ENCODE measurements at regions not wholly inside any gene's neighbourhood (a gene's known extent, or its start where the extent isn't known, plus 50 kb on each side); places are given as distances from the start of the nearest gene placed in this dataset.

DNA sequence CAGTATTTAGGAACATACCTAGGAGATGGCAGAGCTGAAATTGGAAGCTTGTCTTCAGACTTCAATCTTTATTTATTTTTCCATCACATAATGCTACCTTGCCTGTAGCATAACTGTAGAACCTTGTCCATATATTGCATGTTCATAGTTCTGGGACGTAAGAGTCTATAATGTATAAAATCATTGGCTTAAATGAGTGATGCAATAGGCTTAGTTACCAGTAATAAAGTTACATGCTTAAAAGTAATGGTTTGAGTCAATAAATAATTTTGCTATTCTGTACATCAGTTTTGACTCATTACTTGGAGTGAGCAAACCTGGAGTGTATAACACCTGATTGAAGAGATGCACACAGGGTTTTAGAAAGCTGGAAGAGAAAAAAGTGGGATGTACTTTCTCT is 229.3 kb downstream of the CDCA7 start:
- no peak overlapping the region for H3K4me3 ChIP-seq (ENCODE audit: low read depth, low read length)
- DNase-seq (ENCODE audit: low read depth): no peak
- TF ChIP-seq, protein P1, sequence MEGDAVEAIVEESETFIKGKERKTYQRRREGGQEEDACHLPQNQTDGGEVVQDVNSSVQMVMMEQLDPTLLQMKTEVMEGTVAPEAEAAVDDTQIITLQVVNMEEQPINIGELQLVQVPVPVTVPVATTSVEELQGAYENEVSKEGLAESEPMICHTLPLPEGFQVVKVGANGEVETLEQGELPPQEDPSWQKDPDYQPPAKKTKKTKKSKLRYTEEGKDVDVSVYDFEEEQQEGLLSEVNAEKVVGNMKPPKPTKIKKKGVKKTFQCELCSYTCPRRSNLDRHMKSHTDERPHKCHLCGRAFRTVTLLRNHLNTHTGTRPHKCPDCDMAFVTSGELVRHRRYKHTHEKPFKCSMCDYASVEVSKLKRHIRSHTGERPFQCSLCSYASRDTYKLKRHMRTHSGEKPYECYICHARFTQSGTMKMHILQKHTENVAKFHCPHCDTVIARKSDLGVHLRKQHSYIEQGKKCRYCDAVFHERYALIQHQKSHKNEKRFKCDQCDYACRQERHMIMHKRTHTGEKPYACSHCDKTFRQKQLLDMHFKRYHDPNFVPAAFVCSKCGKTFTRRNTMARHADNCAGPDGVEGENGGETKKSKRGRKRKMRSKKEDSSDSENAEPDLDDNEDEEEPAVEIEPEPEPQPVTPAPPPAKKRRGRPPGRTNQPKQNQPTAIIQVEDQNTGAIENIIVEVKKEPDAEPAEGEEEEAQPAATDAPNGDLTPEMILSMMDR (IDR thresholded peaks at IDR 0.05; ENCODE audit: control insufficient read depth, extremely low read depth, insufficient read depth): no peak

DNA sequence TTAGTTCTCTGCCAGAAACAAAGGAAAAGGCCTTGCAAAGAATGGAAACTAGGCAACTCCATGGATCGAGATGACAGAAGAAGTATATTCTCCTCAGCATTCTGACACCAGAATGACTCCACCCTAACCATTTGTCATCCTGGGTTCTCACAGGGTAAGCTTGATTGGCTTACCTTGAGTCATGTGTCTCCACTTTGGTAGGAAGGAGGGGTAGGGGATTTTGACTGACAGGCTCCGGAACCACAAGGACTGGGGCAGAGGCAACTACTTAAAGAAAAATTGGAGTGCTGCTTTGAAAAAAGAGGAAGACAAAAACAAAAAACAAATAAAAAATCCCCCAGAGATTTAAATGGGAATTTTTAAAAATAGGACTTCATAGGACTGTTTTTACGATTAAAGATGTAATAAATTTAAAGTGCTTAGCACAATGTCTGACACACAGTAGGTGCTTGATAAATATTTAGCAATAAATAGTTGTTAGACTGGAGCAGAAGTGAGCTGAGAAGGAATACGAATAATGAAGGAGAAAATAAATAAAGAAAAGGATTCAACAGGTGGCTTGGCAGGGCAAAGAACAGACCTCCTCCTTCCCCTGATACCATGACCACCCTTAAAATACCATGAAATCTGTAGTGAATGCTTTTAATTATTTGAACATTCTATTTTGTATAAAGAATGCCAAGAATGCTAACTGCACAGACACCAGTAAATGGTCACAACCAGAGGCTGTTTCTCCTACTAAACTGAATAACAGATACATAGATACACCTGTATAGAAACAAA is 230.2 kb downstream of the CDCA7 start:
- TF ChIP-seq, protein P1 (IDR thresholded peaks at IDR 0.05; ENCODE audit: control insufficient read depth, extremely low read depth, insufficient read depth): no peak
- no peak overlapping the region for H3K4me3 ChIP-seq (ENCODE audit: low read depth, low read length)
- no peak for DNase-seq (ENCODE audit: low read depth)

DNA sequence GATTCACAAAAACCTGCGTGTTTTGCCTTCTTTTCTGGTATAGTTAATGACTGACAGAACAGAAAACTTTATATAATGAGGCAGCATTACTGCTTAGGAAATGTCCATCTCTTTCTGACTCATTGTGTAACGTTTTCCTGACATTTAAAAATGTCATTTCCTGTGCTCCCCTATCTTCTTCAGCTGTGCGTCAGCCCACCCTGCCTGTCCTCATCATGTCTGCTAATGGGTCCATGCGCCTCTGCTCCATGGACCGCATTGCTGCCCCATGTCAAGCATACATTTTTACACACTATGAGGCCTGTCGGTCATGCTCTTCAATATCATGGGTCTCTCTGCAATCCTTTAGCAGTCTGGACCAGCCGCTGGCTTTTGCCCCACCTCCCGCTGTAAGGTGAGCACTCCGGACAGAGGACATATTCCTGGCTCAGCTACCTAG is 234.3 kb downstream of the CDCA7 start:
- no peak overlapping the region for H3K4me3 ChIP-seq (ENCODE audit: low read depth, low read length)
- no peak for DNase-seq (ENCODE audit: low read depth)
- TF ChIP-seq, protein P1 (IDR thresholded peaks at IDR 0.05; ENCODE audit: control insufficient read depth, extremely low read depth, insufficient read depth): no peak

DNA sequence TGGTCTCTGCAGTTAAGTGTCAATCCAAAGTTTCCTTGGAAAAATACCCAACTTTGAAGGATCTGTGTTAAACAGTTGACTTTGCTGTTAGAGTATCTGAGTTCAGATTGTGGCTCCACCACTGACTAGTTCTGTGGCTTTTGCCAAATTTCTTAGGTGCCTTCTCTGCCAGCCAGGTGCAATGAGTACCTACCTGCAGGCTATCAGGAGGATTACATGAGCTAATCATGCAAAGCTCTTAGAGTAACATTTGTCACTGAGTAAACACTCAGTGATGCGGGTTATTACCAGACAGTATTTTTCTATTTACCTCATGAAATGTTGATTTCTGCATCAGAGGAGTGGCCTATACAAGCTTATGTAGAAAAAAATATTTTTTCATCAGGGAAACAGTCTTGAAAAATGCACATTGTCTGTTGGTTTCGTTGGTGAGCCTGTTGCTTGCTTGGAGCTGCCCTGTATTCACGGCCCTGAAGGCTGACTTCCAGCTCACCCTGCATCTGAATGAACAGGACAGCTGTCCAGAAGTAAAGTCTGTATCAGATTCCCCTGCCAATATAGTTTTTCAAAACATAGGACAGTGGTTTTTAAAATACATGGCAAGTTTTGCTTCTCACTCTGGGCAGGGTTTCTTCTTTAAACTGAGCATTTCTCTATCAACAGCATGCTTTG is 235.1 kb downstream of the CDCA7 start:
- DNase-seq (ENCODE audit: low read depth): peak; percentile 46
- TF ChIP-seq, protein P1 (IDR thresholded peaks at IDR 0.05; ENCODE audit: control insufficient read depth, extremely low read depth, insufficient read depth): no peak
- H3K4me3 ChIP-seq (ENCODE audit: low read depth, low read length): no peak overlapping the region

DNA sequence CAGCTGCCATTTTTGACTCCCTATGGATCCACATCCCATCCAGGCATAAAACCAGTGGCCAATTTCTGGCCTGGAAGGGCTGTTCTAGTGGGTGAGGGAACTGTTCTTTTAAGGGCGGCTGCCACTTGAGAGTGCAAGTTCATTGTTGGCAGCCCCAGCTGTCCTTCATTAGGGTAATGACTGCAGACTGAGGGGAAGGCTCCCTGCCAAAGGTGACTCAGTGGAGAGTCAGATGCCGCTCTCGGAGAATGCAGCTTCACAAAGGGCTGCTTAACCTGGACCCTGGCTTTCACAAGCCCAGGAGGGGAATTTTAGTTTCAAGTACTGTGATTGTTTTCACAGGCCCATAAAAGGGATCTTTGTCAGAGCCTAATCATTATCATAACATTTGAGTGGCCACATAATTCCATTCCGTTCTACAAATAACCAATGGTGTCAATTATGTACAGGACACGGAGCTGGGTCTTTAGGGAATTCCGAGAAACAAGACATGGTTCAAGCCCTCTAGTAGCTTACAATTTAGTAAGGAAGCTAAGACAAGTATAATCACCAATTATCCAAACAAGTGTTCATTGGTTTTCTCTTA is 235.7 kb downstream of the CDCA7 start:
- TF ChIP-seq, protein P1 (IDR thresholded peaks at IDR 0.05; ENCODE audit: control insufficient read depth, extremely low read depth, insufficient read depth): no peak
- no peak overlapping the region for H3K4me3 ChIP-seq (ENCODE audit: low read depth, low read length)
- DNase-seq (ENCODE audit: low read depth): no peak

DNA sequence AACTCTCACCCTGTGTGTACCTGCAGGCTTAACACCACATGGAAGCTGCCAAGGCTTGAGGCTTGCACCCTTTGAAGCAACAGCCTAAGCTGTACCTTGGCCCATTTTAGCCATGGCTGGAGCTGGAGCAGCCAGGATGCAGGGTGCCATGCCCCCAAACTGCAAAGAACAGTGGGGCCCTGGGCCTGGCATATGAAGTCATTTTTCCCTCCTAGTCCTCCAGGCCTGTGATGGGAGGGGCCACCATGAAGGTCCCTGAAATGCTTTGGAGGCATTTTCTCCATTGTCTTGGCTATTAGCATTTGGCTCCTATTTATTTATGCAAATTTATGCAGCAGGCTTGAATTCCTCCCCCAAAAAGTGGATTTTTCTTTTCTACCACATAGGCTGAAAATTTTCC is 238.4 kb downstream of the CDCA7 start:
- H3K4me3 ChIP-seq (ENCODE audit: low read depth, low read length): no peak overlapping the region
- TF ChIP-seq, protein P1 (IDR thresholded peaks at IDR 0.05; ENCODE audit: control insufficient read depth, extremely low read depth, insufficient read depth): no peak
- no peak for DNase-seq (ENCODE audit: low read depth)

All from LNCaP clone FGC (cell line).